ENCODE measurements at regions not wholly inside any gene's neighbourhood (a gene's known extent, or its start where the extent isn't known, plus 50 kb on each side); places are given as distances from the start of the nearest gene placed in this dataset.
A peak's percentile ranks its signal among the peaks of the same experiment; 100 is the strongest.

DNA sequence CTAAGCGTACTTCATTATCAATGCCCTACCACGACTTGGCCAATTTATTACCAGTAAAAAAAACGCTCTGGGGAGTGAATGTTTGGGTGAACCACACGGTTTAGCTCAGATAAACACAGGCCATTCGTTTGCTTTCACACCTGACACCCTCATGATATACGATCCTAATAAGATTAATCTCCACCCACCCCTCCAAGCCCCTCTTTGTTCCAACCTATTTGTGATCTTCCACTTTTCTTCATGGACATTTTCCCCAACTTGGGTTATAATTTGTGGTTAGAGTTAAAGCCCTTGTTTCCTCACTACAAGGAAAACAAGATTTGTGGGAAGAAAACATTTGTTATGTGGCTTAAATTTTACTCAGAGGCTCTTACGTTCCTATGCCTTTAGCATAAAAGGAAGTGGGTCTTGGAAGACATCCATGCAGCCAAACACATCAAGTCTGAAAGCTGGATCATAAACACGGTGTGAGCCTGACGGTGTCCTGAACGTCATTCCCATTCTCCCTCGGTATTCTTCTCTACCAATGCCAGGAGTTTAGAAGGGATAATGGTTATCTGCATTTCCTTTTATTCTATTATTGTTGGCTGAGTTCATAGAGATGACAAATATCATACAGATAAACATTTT, 518.9 kb downstream of the NR2F2 start:
- no peak overlapping the region for H3K27ac Mint-ChIP-seq (ENCODE audit: unreplicated experiment)
- peaks cover 34% of the 10 kb centered on the region for H3K9me3 Mint-ChIP-seq (ENCODE audit: unreplicated experiment)
- TF ChIP-seq, protein P1, sequence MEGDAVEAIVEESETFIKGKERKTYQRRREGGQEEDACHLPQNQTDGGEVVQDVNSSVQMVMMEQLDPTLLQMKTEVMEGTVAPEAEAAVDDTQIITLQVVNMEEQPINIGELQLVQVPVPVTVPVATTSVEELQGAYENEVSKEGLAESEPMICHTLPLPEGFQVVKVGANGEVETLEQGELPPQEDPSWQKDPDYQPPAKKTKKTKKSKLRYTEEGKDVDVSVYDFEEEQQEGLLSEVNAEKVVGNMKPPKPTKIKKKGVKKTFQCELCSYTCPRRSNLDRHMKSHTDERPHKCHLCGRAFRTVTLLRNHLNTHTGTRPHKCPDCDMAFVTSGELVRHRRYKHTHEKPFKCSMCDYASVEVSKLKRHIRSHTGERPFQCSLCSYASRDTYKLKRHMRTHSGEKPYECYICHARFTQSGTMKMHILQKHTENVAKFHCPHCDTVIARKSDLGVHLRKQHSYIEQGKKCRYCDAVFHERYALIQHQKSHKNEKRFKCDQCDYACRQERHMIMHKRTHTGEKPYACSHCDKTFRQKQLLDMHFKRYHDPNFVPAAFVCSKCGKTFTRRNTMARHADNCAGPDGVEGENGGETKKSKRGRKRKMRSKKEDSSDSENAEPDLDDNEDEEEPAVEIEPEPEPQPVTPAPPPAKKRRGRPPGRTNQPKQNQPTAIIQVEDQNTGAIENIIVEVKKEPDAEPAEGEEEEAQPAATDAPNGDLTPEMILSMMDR (IDR thresholded peaks at IDR 0.05), result no peak
- H3K4me1 Mint-ChIP-seq (ENCODE audit: unreplicated experiment), result no peaks in the 10 kb centered on the region
- H3K4me3 Mint-ChIP-seq (ENCODE audit: unreplicated experiment), result no peak overlapping the region
- no peaks in the 10 kb centered on the region for H3K27me3 Mint-ChIP-seq (ENCODE audit: unreplicated experiment)
- DNase-seq (ENCODE audit: extremely low spot score, unreplicated experiment), result no peak
- no peaks in the 10 kb centered on the region for H3K36me3 Mint-ChIP-seq (ENCODE audit: unreplicated experiment)

DNA sequence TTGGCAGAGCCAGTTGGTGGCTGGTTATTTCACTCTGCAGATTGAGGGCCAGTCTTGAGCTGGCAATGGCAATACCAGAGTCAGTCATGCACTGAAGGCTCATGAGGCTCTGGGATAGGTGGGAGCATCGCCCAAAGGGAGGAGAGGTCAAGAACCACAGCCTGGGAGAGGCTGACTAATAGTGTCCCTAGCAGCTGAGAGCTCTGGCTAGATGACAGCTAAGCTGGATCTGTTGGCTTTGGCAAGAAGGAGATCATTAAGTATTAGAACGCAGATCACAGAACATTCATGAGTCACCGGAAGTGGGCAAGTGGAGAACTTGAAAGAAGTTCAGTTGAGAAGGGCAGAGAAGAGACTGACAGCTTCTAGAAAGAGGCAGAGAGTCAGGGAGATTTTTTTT, 521.1 kb downstream of the NR2F2 start:
- TF ChIP-seq, protein P1 (IDR thresholded peaks at IDR 0.05), result no peak
- H3K4me3 Mint-ChIP-seq (ENCODE audit: unreplicated experiment), result no peak overlapping the region

DNA sequence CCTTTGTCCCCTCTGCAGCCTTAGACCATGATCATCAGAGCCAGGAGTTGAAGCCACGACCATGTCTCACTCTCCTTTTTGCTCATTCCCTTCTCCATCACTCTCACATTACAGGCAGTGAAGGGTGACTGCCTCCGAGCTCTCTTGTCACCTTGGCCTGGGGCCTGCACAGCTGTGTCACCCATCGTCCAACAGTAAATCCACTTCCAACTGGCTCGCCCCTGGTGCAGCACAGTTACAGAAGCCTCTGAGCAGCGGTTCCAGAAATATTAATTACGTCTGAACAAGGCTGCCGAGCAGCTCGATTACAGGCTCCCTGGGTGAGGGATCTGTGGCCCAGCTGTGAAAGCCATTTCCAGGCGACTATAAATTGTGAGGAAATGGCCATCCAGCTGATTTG, 528.2 kb downstream of the NR2F2 start:
- Mint-ChIP-seq H3K9me3 (ENCODE audit: unreplicated experiment) (peaks cover 12% of the 10 kb centered on the region), H3K36me3 (ENCODE audit: unreplicated experiment) (no peaks in the 10 kb centered on the region), H3K4me1 (ENCODE audit: unreplicated experiment) (no peaks in the 10 kb centered on the region), H3K27ac (ENCODE audit: unreplicated experiment) (no peak overlapping the region), H3K4me3 (ENCODE audit: unreplicated experiment) (no peak overlapping the region), H3K27me3 (ENCODE audit: unreplicated experiment) (no peaks in the 10 kb centered on the region)
- TF ChIP-seq, protein P1 (IDR thresholded peaks at IDR 0.05), result no peak
- DNase-seq (ENCODE audit: extremely low spot score, unreplicated experiment), result no peak

More for the DNA sequence above, 521.1 kb downstream of the NR2F2 start:
- H3K27ac Mint-ChIP-seq (ENCODE audit: unreplicated experiment), result no peak overlapping the region
- H3K9me3 Mint-ChIP-seq (ENCODE audit: unreplicated experiment), result peaks cover 37% of the 10 kb centered on the region
- H3K27me3 Mint-ChIP-seq (ENCODE audit: unreplicated experiment), result no peaks in the 10 kb centered on the region
- H3K36me3 Mint-ChIP-seq (ENCODE audit: unreplicated experiment), result no peaks in the 10 kb centered on the region
- DNase-seq (ENCODE audit: extremely low spot score, unreplicated experiment), result no peak
- no peaks in the 10 kb centered on the region for H3K4me1 Mint-ChIP-seq (ENCODE audit: unreplicated experiment)

DNA sequence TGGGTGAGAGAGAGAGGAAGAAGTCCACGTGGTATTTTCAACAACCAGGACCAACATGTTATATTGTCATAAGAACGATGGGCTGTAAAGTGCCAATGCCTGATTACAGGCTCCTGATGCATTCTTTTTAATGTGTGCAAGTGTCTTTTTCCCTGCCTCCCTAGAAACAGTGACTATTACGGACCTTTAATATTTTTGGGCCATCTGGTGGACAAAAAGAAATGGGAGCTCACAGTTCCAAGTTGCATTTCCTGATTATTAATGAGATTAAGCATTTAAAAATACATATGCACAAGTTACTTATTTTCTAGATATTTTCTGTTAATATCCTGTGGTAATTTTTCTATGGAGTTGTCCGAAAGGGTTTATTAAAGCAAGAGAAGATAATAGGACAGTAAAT, 530.2 kb downstream of the NR2F2 start:
- H3K27me3 Mint-ChIP-seq (ENCODE audit: unreplicated experiment), result no peaks in the 10 kb centered on the region
- H3K9me3 Mint-ChIP-seq (ENCODE audit: unreplicated experiment), result peaks cover 2% of the 10 kb centered on the region
- TF ChIP-seq, protein P1 (IDR thresholded peaks at IDR 0.05), result peak; percentile 14
- H3K4me1 Mint-ChIP-seq (ENCODE audit: unreplicated experiment), result no peaks in the 10 kb centered on the region
- H3K27ac Mint-ChIP-seq (ENCODE audit: unreplicated experiment), result no peak overlapping the region
- H3K36me3 Mint-ChIP-seq (ENCODE audit: unreplicated experiment), result no peaks in the 10 kb centered on the region
- no peak for DNase-seq (ENCODE audit: extremely low spot score, unreplicated experiment)
- no peak overlapping the region for H3K4me3 Mint-ChIP-seq (ENCODE audit: unreplicated experiment)

DNA sequence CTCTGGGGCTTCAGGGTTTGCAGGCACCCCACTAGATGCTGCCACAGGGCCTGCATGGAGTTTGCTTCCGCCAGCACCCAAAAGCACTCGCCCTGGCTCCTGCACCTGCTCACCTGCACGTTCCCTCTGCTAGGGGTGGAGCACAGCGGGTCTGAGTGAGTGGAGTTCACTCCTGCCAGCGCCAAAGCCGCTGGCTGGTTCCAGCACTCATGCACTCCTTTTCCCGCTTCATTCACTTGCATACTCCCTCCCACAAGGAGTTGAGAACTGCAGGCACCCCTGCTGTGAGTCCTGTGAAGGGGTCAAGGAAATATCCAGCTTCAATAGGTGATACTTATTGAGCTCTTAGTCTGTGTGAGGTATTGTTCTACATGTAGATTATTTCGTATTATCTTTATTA, 537.5 kb downstream of the NR2F2 start:
- H3K4me3 Mint-ChIP-seq (ENCODE audit: unreplicated experiment), result no peak overlapping the region
- H3K4me1 Mint-ChIP-seq (ENCODE audit: unreplicated experiment), result no peaks in the 10 kb centered on the region
- TF ChIP-seq, protein P1 (IDR thresholded peaks at IDR 0.05), result no peak
- no peaks in the 10 kb centered on the region for H3K27me3 Mint-ChIP-seq (ENCODE audit: unreplicated experiment)
- no peak overlapping the region for H3K27ac Mint-ChIP-seq (ENCODE audit: unreplicated experiment)
- no peaks in the 10 kb centered on the region for H3K36me3 Mint-ChIP-seq (ENCODE audit: unreplicated experiment)
- no peak for DNase-seq (ENCODE audit: extremely low spot score, unreplicated experiment)
- peaks cover 32% of the 10 kb centered on the region for H3K9me3 Mint-ChIP-seq (ENCODE audit: unreplicated experiment)

Measured in osteocyte (in vitro differentiated cells).